ENCODE measurements at regions not wholly inside any gene's neighbourhood (a gene's known extent, or its start where the extent isn't known, plus 50 kb on each side); places are given as distances from the start of the nearest gene placed in this dataset.

GRCh38 chr2:12588986-12589385 lies 127.8 kb upstream of the TRIB2 start:
- TF ChIP-seq CTCF (IDR thresholded peaks at IDR 0.05) (no peak), POLR2A (IDR thresholded peaks at IDR 0.05) (no peak)
